ENCODE measurements at regions not wholly inside any gene's neighbourhood (a gene's known extent, or its start where the extent isn't known, plus 50 kb on each side); places are given as distances from the start of the nearest gene placed in this dataset.

DNA sequence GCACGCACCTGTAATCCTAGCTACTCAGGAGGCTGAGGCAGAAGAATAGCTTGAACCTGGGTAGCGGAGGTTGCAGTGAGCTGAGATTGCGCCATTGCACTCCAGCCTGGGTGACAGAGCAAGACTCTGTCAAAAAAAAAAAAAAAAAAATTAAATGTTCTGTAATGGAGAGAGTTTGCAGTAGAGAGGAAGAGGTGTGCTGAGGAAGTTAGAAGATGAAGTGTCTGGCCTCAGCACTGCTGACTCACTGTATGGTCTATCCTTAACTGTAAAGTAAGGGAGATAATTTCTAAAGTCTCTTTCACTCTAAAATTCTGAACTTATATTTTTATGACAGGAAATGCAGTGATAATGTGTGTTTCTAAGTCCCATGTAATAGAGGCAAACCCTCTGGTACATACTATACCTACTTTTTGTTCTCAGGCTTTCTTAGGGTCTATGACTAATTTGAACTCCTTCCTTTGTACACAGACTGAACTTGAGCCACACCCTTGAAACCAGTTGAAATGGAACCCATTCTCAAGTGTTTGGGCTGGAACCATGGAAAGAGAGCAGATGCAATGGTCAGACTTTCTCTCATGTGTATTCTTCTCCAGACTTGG, 278.1 kb upstream of the FAR2 start:
- no peak overlapping the region for H2BK120ac ChIP-seq (ENCODE audit: low read depth, low read length, poor library complexity, severe bottlenecking)
- H3K4ac ChIP-seq (ENCODE audit: low read depth, low read length): no peak overlapping the region
- Mint-ChIP-seq H3K27ac (no peak overlapping the region), H3K4me3 (no peak overlapping the region), H3K9me3 (no peaks in the 10 kb centered on the region; a peak in 1 of 5 replicates), H3K27me3 (ENCODE audit: low read depth) (peaks cover 33% of the 10 kb centered on the region), H3K4me1 (peaks cover 26% of the 10 kb centered on the region in 2 experiments), H3K36me3 (ENCODE audit: insufficient read depth in 1 of 3, low read depth in 3 of 3) (no peaks in the 10 kb centered on the region)
- no peak overlapping the region for H3K27ac ChIP-seq (ENCODE audit: insufficient read length, low read depth, low read length)
- H4K5ac ChIP-seq (ENCODE audit: insufficient read length, low read depth, low read length): no peak overlapping the region
- H3T11ph ChIP-seq (ENCODE audit: low read length): no peak overlapping the region
- H4K8ac ChIP-seq (replicated peaks; ENCODE audit: insufficient read length, low read depth, low read length): no peak overlapping the region
- H3K4me2 ChIP-seq (ENCODE audit: insufficient read depth, insufficient read length, low read length): no peak overlapping the region
- TF ChIP-seq, protein P1, sequence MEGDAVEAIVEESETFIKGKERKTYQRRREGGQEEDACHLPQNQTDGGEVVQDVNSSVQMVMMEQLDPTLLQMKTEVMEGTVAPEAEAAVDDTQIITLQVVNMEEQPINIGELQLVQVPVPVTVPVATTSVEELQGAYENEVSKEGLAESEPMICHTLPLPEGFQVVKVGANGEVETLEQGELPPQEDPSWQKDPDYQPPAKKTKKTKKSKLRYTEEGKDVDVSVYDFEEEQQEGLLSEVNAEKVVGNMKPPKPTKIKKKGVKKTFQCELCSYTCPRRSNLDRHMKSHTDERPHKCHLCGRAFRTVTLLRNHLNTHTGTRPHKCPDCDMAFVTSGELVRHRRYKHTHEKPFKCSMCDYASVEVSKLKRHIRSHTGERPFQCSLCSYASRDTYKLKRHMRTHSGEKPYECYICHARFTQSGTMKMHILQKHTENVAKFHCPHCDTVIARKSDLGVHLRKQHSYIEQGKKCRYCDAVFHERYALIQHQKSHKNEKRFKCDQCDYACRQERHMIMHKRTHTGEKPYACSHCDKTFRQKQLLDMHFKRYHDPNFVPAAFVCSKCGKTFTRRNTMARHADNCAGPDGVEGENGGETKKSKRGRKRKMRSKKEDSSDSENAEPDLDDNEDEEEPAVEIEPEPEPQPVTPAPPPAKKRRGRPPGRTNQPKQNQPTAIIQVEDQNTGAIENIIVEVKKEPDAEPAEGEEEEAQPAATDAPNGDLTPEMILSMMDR (conservative IDR thresholded peaks at IDR 0.05): no peak
- H2BK20ac ChIP-seq (ENCODE audit: low read depth, low read length, poor library complexity, severe bottlenecking): no peak overlapping the region
- H3K23me2 ChIP-seq (ENCODE audit: insufficient read length, low read depth, low read length, poor library complexity, severe bottlenecking): no peaks in the 10 kb centered on the region
- H3K56ac ChIP-seq (ENCODE audit: insufficient read length, low read depth, low read length): no peak overlapping the region
- H3K9ac ChIP-seq (ENCODE audit: extremely low read depth, insufficient read length, low read length): no peak overlapping the region
- H3K27me3 ChIP-seq (ENCODE audit: insufficient read depth, low read length): no peaks in the 10 kb centered on the region
- H3K79me2 ChIP-seq (ENCODE audit: insufficient read depth, low read length): no peaks in the 10 kb centered on the region
- no peaks in the 10 kb centered on the region for H4K20me1 ChIP-seq (ENCODE audit: control insufficient read depth, insufficient read depth, insufficient read length)
- no peak overlapping the region for H2AFZ ChIP-seq (ENCODE audit: low read length)
- no peak overlapping the region for H3K23ac ChIP-seq (ENCODE audit: insufficient read length, low read depth, low read length)
- H3K4me1 ChIP-seq (ENCODE audit: insufficient read depth, low read length): 0 out of 2 replicates have a peak, but pooled peaks cover 3% of the 10 kb centered on the region
- WGBS (ENCODE audit: extremely low coverage, insufficient read length, low lambda C conversion rate): no CpG with 5 or more reads among the region's 3 CpGs
- no peak overlapping the region for H2BK12ac ChIP-seq (ENCODE audit: insufficient read length, low read depth, low read length)
- no peak overlapping the region for H4K91ac ChIP-seq (ENCODE audit: insufficient read length, low read depth, low read length)
- no peaks in the 10 kb centered on the region for H3K9me3 ChIP-seq (ENCODE audit: control insufficient read depth, low read depth, low read length)
- no peak overlapping the region for H3K14ac ChIP-seq (ENCODE audit: insufficient read depth, low read length)
- H2BK5ac ChIP-seq (ENCODE audit: insufficient read length, low read length): no peak overlapping the region
- DNase-seq: no peak
- no peak overlapping the region for H3K18ac ChIP-seq (ENCODE audit: insufficient read length, low read depth, low read length)
- no peak overlapping the region for H2AK5ac ChIP-seq (ENCODE audit: insufficient read length, low read length)
- no peaks in the 10 kb centered on the region for H3K79me1 ChIP-seq (ENCODE audit: insufficient read depth, low read depth, low read length, poor library complexity, severe bottlenecking)
- no peak overlapping the region for H2BK15ac ChIP-seq (ENCODE audit: low read depth, low read length)

Measured in H9 (cell line).